Stimulated activated CD8-positive, alpha-beta memory T cell treated with anti-CD3 and anti-CD28 coated beads, Interleukin-2, amount 100 ng/mL, for 1 hour (primary cell): ENCODE measurements at regions not wholly inside any gene's neighbourhood (a gene's known extent, or its start where the extent isn't known, plus 50 kb on each side); places are given as distances from the start of the nearest gene placed in this dataset.

Source experiments
- DNase-seq, 2 donors: peaks; one replicate each; pipeline ENCODE4 v3.0.0-alpha.2; 2020; ENCODE audit warnings: low read depth in 2 of 2

DNA sequence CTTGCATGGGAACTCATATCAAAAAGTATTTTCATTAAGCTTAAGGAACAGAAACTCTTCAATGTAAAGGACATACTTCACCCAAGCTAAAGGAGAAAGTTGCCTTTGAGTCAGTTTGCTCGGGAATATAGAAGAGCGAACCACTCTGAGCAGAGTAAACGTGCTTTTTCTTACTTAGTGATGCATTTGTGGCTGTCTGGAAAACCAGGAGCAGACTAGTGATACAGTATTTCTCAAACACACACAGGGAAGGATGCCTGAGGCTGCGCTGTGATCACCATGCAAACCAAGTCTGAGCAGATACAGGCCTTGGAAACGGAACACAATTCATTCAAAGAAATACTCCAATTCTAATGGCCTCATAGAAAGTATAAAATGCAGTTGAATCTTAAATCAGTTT, 121.0 kb upstream of the CDIN1 start:
- no peak for DNase-seq

DNA sequence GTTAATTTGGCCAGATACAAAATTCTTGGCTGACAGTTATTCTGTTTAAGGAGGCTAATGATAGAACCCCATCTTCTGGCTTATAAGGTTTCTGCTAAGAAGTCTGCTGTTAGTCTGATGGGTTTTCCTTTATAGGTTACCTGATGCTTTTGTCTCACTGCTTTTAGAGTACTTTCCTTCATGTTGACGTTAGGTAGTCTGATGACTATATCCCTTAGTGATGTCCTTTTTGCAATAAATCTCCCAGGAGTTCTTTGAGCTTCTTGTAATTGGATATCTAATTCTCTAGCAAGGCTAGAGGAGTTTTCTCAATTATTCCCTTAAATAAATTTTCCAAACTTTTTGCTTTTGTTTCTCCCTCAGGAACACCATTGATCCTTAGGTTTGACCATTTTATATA, 114.1 kb upstream of the CDIN1 start:
- no peak for DNase-seq

DNA sequence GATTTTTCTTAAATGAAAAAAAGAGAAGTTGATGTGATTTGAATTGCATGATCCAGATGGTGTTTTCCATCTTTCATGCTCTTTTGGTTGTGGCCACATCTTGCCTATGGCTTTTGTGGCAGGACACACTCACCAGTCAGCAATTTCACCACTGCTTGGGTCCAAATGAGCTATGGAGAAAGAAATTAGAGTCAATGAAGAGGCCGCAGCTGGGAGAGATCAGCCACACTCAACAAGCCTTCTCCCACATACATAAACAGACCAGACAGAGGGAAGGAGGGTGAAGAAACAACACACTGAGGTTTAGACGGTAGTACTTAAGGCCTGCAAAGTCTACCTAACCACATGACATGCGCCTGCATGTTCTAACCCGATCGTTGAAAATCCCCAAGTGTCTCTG, 110.7 kb upstream of the CDIN1 start:
- no peak for DNase-seq

DNA sequence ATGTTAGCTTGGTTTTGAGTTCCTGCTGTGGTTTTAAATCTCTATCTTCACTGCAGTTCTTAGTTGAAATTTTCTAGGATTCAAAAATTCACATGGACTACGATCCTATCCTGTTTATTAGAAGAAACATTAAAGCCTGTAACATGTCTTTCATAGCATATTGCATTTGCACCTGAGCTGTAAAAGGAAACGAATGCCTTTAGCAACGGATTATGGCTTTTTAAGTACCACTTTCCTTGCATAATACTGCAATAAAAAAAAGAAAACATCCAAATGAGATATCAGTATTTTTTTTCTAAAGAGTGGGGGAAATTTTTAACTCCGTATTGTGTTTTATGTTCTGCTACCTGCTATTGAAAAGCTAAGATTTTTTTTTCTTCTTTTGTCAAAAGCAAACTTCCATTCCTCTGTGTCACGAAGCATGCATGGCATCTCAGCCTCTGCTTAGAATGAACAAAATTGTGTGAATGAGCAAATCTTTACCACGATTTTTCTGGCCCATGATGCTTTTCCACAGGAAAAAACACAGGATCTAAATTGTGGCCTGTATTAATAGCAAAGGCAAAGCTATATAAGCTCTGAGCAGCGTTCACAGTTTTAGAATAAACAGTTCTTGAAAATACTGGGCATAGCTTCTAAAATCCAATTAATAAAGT, 110.0 kb upstream of the CDIN1 start:
- DNase-seq, result no peak

DNA sequence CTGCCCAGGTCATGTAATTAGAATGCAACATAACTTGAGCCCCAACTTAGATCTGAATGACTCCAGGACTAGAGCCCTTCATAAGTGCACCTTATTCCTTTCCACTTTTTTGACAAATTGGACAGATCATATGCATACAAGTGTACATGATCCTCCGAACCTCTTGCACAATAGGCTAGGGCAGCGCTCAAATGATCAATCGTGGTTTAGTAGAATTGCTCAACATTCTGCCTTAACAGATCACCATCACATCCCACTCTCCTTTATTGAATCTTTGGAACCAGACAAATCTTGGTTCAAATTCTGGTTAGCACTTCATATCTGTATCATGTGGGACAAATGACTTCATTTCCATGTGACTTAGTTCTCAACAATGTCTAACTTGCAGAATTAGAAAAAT, 106.8 kb upstream of the CDIN1 start:
- no peak for DNase-seq

DNA sequence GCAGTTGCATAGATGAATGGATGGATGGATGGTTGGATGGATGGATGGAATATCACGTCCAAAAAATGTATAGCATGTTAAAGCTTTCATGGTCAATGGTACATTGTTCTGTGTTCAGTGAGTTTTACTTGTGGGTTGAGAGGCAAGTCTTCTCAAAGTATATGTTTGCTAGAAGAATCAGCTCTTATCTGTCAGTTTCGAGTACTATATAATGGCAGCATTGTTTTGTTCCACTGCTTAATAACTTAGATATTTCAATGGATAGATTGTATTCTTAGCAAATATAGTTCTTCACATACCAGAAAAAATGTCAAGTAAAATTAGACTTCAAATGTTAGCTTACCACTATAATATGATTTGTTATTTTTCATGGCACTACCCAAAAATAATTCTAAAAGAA, 100.9 kb upstream of the CDIN1 start:
- no peak for DNase-seq

DNA sequence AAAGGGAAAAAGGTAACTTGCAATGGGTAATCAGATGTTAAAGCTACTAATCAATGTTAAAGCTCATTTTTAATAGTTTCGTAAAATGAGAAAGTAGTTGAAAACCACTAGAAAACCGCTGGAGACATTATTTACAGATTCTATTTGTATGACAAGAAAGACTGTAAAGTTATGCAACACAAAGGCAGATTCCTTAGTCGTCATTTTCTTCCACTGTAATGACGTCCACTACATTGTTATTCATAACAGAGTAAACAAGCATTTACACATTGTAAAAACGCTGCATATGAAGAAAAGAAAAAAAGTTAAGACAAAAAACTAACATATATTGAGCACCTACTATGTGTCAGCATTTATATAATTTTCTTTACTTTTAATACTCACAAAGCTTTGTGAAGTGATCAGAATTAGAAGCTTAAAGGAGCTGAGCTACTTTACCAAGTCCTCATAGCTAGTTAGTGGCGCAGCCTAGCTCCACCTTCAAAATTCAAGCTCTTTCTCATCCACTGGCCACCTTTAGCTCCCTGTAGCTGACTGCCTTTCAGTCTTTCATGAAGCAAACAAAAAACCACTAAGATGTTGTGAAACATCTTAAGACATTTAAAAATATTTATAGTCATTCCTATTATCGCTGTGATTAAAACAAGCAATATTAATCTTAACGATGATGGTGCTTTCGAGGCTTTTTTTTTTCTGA, 100.1 kb upstream of the CDIN1 start:
- no peak for DNase-seq

DNA sequence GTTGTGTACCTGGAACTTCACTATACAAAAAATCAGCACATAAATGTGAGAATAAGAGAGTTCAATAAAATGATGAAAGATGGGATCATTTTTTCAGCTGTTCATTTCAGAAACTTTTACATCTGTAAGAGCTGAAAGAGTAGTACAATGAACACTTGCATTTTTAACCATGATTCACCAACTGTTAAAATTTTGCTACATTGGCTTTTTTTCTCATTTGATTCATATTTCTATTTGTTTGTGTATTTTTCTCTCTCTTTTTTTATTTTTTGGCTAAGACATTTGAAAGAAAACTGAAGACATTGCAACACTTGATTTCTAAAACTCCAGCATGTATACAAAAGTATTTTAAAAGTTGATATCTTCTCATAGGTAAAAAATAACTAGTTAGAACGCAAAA, 98.3 kb upstream of the CDIN1 start:
- DNase-seq, result no peak

DNA sequence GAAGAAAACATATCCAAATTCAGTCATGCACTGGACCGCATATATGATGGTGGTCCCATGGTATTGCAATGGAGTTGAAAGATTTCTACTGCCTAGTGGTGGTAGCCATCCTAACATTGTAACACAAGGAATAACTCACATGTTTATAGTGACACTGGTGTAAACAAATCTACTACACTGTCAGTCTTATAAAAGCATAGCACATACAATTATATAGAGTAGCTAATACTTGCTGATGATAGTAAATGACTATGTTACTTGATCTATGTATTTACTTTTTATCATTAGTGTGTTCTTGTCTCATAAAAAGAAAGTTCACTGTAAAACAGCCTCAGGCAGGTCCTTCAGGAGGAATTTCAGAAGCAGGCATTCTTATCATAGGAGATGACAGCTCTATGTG, 96.0 kb upstream of the CDIN1 start:
- DNase-seq, result no peak

DNA sequence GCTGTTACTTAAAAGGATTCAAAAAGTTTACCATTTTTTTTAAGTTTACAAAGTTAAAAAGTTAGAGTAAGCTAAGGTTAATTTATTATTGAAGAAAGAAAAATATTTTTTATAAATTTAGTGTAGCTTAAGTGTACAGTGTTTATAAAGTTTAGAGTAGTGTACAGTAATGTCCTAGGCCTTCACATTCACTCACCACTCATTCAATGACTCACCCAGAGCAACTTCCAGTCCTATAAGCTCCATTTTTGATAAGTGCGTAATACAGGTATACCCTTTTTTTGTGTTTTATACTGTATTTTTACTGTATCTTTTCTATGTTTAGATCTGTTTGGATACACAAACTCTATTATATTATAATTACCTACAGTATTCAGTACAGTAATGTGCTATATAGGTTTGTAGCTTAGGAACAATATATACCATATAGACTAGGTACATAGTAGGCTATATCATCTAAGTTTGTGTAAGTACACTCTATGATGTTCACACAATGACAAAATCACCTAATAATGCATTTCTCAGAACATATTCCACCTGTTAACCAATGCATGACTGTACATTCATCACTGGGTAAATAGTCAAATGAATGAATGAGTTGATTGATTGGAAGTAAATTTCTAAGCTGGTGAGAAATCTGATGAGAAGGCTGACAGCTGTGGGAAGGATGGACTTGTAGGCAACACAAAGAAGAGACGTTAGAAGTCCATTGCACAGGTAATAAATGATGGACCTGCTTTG, 95.2 kb upstream of the CDIN1 start:
- DNase-seq, result no peak

DNA sequence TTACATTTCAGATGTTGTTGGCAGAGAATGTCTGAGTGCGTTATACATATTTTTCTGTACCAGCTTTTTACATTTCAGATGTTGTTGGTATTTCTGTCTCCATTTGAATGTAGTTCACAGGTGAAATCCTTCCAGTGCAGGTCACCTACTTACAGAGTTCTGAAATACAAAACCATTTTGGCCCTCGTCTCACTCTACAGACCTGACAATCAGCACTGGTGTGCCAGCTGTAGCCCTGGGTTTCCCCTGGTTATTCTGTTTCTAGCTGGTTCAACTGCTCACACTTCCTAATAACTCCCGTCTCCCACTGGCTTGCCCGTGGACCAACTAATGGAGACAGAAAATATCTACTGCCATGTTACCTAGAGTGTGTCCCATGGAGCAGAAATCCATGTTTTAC, 87.5 kb upstream of the CDIN1 start:
- no peak for DNase-seq

DNA sequence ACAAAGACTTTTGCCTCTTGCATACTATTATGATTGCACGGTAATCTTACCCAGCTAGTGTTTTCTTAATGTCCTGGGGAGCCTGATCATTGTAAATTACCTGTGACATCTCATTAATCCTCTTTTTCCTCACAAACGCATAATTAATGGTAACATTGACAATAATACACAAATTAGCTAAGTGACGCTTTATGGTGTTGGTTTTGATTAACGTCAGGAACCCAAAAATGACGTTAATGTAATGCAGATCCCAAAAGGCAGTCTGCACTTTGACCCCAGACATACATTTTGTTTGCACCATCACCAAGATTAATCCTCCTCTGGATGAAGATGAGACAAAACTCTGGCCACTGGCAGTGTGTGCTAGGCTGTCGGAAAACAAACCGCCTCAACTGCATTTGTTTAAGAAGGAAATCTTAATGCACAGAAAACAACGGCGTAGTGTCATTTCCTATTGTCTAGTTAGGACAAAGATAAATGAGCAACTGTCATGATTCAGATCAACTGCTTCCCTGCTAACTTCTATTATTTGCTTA, 83.9 kb upstream of the CDIN1 start:
- no peak for DNase-seq

DNA sequence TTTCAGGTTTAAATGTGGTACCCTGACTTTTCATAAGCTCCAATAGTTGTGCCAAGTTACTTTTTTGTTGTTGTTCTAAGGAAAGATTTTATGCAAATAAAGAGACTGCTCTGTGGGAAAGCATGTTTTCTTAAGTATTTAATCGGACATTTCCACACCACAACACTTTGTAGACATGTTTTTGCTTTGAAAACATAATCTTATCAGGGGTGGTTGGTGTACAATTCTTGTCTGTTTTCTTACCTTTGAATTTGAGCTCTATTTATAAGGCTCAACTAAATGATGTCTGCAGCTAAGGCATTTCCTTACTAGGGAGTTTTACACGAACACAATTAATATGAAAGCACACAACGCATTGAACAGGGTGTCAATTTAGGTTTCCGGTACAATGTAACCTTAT, 81.5 kb upstream of the CDIN1 start:
- DNase-seq, result no peak

DNA sequence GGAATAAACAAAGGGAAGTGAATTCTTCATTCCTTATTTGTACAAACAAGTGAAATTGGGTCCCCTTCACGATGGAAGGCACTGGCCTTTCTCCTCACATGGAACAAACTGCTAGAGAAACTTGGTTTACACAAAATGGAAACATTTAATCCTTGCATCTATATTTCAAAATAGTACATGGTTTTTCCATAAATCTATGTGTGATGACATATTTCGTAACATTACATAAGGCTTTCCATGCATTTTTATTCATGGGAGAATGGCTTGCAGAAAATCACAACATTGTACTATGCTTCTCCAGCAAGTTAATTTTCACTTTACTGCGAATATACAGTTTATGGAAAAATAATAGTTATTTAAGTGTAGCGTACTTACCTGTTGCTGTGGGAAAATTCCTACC, 81.0 kb upstream of the CDIN1 start:
- no peak for DNase-seq

DNA sequence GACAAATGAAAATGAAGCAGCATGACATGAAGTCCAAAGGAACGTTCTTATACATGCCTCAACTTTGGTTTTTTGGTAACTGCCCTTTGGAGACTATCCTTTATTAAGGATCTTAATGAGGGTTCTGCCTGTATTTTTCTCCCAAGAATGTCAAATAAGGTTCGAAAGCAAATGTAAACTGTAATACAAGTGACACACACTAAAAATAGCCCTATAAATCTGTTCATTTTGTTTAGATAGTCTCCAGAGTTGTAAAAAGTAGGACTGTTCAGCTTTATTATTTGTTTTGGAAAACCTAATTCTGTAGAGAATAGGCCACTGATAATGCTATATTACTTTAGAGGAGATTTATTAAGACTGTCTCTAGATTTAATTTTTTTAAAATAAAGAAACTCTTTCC, 80.5 kb upstream of the CDIN1 start:
- no peak for DNase-seq

DNA sequence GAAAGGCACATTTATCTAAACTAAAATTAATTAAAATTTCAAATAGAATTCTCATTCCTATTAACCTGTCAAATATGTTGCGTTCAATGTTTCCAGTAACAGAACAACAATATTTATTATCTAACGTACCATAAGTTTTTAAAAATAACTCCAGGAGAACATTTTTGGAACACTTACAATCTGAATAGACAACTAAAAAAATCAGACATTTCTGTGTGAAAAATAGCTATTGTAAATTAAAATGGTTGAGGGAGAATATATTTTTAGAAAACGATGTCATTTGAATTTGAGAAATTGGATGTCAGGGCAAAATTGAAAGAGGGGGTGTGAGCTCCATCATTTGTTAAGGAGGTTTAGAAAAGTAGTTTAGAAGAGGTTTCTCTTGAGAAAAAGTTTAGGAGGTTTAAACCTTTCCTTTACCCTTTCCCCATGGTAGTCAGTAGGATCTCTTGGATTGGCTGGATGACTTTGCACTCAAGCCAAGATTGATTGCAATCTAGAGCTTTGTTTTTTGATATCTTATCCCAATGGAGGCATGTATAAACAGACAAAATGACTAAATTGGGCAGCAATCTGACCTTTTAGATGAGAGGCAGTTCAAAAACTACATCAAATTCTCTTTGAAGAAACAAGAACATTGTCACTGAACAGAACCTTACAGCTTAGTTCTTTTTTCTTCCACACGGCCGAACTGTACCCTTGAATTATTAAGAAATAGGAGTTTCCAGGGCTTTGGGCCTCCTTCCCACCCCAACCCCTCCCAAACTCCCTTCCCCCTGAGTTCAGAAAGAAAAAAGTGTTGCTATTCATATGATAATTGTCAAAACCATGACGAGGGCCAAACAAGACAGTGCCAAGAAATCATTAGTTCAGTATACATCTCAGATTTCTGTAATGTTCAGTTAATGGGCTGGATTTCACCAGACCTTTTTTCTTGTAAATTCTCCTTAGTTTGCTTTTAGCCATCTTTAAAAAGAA, 79.7 kb upstream of the CDIN1 start:
- no peak for DNase-seq

DNA sequence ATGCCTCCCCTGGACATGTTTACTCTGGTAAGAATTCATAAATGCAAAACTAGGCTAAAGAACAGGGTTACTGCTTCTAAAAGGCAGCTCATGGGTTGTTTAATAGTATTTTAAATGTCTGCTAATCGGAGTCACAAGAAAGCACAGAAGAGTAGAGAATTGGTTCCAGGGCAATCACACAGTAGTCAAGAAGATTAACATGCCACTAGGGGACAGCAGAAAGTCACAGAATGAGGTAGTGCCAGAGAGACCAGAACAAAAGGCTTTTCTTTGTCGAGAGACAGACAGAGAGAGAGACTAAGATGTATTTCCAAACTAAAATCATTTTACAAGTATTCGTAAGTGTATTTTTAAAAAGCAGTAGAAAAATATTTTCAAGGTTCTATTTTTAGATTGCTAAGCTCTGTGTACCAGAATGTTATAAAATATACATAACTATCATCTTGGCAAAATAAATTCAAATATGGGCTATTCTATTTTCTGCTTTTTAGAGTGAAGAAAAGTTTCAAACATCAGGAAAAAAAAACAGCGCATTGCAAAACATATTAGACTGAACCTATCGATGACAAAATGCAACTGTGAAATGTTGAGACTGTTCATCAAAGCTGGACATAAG, 78.3 kb upstream of the CDIN1 start:
- no peak for DNase-seq

DNA sequence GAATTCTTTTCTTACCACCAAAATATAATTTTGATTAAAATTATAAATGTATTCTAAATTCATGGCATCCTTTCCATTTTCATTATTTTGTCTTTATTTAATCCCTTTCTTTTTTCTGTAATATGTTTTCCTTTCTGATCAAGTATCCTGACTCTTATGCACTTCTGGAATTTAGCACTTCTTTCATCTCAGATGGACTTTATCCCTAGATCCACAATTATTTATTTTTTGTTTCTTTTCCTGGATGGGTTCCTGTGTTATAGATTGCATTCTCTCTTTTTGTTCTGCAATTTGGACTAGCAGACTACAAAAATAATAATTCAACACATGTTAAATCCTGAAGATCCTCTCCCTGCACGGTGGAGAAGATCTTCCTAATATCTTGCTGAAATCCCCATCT, 76.9 kb upstream of the CDIN1 start:
- DNase-seq, result no peak

DNA sequence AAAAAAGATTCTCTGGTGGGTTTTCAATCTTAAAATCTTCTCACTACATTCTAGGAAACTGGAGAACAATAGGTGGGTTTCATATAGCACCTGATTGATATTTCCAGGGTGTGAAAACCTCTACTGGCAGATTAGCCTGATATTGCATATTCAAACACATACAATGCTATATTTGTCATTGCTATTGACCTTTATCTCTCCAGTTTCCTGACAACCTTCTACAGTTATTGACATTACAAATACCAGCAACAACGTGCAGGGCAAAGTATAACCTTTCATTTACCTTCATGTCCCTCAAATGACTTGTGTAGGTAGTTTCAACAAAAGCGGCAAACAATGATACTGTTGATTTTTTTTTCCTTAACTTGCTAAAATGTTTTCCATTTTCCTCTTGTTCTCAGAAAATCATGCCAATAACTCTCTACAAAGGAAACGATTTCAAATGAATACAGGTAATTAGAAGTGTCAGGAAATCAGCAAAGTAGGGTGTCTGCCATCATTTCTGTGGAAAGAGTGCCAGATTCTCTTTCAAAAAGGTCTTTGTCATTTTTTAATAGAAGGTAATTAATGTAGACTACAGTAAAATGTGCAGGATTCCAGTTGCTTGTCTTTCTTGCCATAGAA, 72.6 kb upstream of the CDIN1 start:
- DNase-seq, result no peak

DNA sequence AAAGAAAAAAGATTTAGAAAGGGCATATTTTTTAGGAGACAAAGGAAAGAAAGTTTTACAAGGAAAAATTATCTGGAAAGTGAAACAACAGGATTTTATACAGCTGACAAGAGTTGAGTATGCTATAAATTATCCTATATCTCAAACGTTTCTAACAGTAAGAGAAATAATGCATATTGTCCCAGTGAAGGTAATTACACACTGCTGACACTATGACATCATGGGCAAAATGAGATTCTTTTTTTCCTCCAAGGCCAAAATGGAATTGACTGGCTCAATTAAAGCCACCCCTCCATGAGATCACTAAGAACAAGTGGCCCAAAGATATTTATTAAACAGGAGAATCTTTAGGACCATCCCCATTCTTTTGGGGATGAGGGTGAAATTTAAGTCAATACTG, 72.0 kb upstream of the CDIN1 start:
- no peak for DNase-seq

DNA sequence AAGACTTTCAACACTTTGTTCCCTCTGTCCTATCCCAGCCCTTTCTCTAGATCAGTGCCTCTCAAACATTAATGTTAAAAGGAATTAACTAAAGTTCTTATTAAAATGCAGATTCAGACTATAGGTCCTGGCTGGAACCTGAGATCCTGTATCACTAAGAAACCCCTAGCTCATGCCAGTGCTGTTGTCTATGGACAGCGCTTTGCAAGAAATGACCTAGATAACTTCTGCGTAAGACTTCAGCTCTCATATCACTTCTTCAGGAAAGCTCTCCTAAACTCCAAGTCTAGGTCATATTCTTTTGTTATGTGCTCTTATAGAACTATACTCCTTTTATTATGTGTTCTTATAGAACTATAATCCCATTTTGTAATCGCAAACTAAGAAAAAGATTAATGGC, 67.8 kb upstream of the CDIN1 start:
- no peak for DNase-seq
